ENCODE measurements at regions not wholly inside any gene's neighbourhood (a gene's known extent, or its start where the extent isn't known, plus 50 kb on each side); places are given as distances from the start of the nearest gene placed in this dataset.

GRCh38 chr6:91865889-91866288, 1279.0 kb upstream of the MAP3K7 start:
- no peak overlapping the region for H2BK15ac ChIP-seq (ENCODE audit: low read length)
- H3K9ac ChIP-seq (replicated peaks in 1 of 4; ENCODE audit: extremely low read depth in 1 of 4, low read depth in 3 of 4, low read length in 3 of 4): no peak overlapping the region
- H2AK5ac ChIP-seq (ENCODE audit: low read depth, low read length): no peak overlapping the region
- WGBS, 2 experiments (ENCODE audit: extremely low coverage in 1 of 2, insufficient coverage in 1 of 2, insufficient read length in 1 of 2, insufficient replicate concordance in 2 of 2, low coverage in 1 of 2, low lambda C conversion rate in 2 of 2, missing lambda C conversion rate in 1 of 2): 94% methylated on average over 3 of the region's 3 CpGs; no CpG with 5 or more reads in 1 of the 2 experiments
- H3K14ac ChIP-seq (ENCODE audit: insufficient read length): no peak overlapping the region
- H2BK5ac ChIP-seq (ENCODE audit: low read depth, low read length): no peak overlapping the region
- H3K4me3 ChIP-seq (ENCODE audit: extremely low read depth in 1 of 4, insufficient read depth in 2 of 4, low read depth in 3 of 4, low read length in 4 of 4): no peak overlapping the region
- H3K79me2 ChIP-seq (ENCODE audit: control insufficient read depth in 1 of 2, insufficient read depth in 2 of 2, low read length in 2 of 2): no peaks in the 10 kb centered on the region
- no peak overlapping the region for H2BK120ac ChIP-seq (replicated peaks; ENCODE audit: low read depth, low read length)
- no peak overlapping the region for H4K91ac ChIP-seq (replicated peaks; ENCODE audit: insufficient read length, low read length)
- no peak overlapping the region for H2BK12ac ChIP-seq (ENCODE audit: low read depth, low read length)
- H2AFZ ChIP-seq (ENCODE audit: low read length): no peak overlapping the region
- POLR2A ChIA-PET (ENCODE audit: partially characterized antibody): no interaction called here
- H3K79me1 ChIP-seq (ENCODE audit: low read depth, low read length): no peaks in the 10 kb centered on the region
- H3K23me2 ChIP-seq (ENCODE audit: low read depth, low read length): no peaks in the 10 kb centered on the region
- H3K4ac ChIP-seq (replicated peaks; ENCODE audit: insufficient read length, low read depth, low read length): no peak overlapping the region
- H2BK20ac ChIP-seq (ENCODE audit: low read length): no peak overlapping the region
- H3K4me2 ChIP-seq (ENCODE audit: insufficient read depth in 1 of 2, low read depth in 2 of 2, low read length in 2 of 2): no peak overlapping the region
- no peaks in the 10 kb centered on the region for H3K9me3 ChIP-seq (ENCODE audit: insufficient read depth in 2 of 2, low read depth in 1 of 2, low read length in 1 of 2)
- H4K8ac ChIP-seq (ENCODE audit: extremely low read depth, insufficient read depth, low read length): no peak overlapping the region
- H3K18ac ChIP-seq (ENCODE audit: extremely low read depth, low read length): no peak overlapping the region
- H4K20me1 ChIP-seq (replicated peaks in 1 of 2; ENCODE audit: control insufficient read depth in 1 of 2, insufficient read depth in 2 of 2, low read length in 2 of 2): no peaks in the 10 kb centered on the region
- no peaks in the 10 kb centered on the region for H3K36me3 ChIP-seq (ENCODE audit: control insufficient read depth in 2 of 4, insufficient read depth in 4 of 4, low read length in 3 of 4)
- H3K27me3 ChIP-seq (replicated peaks in 1 of 4; ENCODE audit: control insufficient read depth in 3 of 4, extremely low read depth in 1 of 4, insufficient read depth in 3 of 4, low read length in 3 of 4): no peaks in the 10 kb centered on the region
- CTCF ChIA-PET (ENCODE audit: partially characterized antibody): interaction anchor here (1.2 kb wide), 1 partner anchor 15 kb away, joined by 3 read pairs; no protein-coding TSS in a partner anchor
- H3K4me1 ChIP-seq (replicated peaks in 1 of 4; ENCODE audit: control insufficient read depth in 3 of 4, insufficient read depth in 4 of 4, low read length in 3 of 4): no peaks in the 10 kb centered on the region
- H4K5ac ChIP-seq (ENCODE audit: insufficient read length, low read depth, low read length): no peak overlapping the region
- no peak overlapping the region for H3K27ac ChIP-seq (ENCODE audit: low read depth, low read length)
- FAIRE-seq (no peak), DNase-seq (ENCODE audit: low read depth in 1 of 2, low spot score in 2 of 2) (no peak)
- H3K56ac ChIP-seq (replicated peaks; ENCODE audit: insufficient read length, low read depth, low read length): no peak overlapping the region
- no peak overlapping the region for H3K23ac ChIP-seq (ENCODE audit: insufficient read length)
- TF ChIP-seq HDAC2 (IDR thresholded peaks at IDR 0.05; ENCODE audit: borderline replicate concordance in 1 of 2, low read depth in 2 of 2, low read length in 2 of 2): no peak
- no peak for TF ChIP-seq SRF (IDR thresholded peaks at IDR 0.05; ENCODE audit: low read depth, low read length)
- no peak for TF ChIP-seq SUZ12 (IDR thresholded peaks at IDR 0.05; ENCODE audit: low read length)
- TF ChIP-seq RXRA (IDR thresholded peaks at IDR 0.05; ENCODE audit: insufficient read depth, low read depth, low read length): no peak
- no peak for TF ChIP-seq BCL11A (IDR thresholded peaks at IDR 0.05; ENCODE audit: low read depth in 2 of 2, low read length in 2 of 2)
- no peak for TF ChIP-seq NRF1 (IDR thresholded peaks at IDR 0.05; ENCODE audit: low read depth, low read length)
- no peak for TF ChIP-seq BACH1 (IDR thresholded peaks at IDR 0.05; ENCODE audit: low read length)
- TF ChIP-seq JUND (IDR thresholded peaks at IDR 0.05; ENCODE audit: low read length): no peak
- TF ChIP-seq POLR2AphosphoS5 (IDR thresholded peaks at IDR 0.05; ENCODE audit: low read depth, low read length): no peak
- no peak for TF ChIP-seq PHF8 (conservative IDR thresholded peaks at IDR 0.05; ENCODE audit: low read depth, low read length)
- no peak for TF ChIP-seq CTBP2 (IDR thresholded peaks at IDR 0.05; ENCODE audit: borderline replicate concordance, insufficient read depth, insufficient read length, low read length)
- TF ChIP-seq KDM4A (IDR thresholded peaks at IDR 0.05; ENCODE audit: low read depth, low read length, severe bottlenecking): no peak
- TF ChIP-seq CBX5 (IDR thresholded peaks at IDR 0.05; ENCODE audit: low read depth, low read length): no peak
- TF ChIP-seq ATF3 (IDR thresholded peaks at IDR 0.05; ENCODE audit: insufficient read depth, low read depth, low read length): no peak

Data from H1 (cell line).